Lung (tissue), 11 donors: ENCODE measurements at regions not wholly inside any gene's neighbourhood (a gene's known extent, or its start where the extent isn't known, plus 50 kb on each side); places are given as distances from the start of the nearest gene placed in this dataset.
"Not testable (repeated sequence)": the region's sequence is repeated elsewhere in the genome, so short reads cannot be mapped to it uniquely, and the experiment has no call there.

Experiments used
- ATAC-seq: fragments of 200-7000 bp; cut with Tn5 transposase; one replicate; pipeline ENCODE4 v1.9.1; 2020; ENCODE audit warnings: moderate number of reproducible peaks; ENCODE audit not compliant: insufficient read depth, low FRiP score
- DNase-seq, 3 donors: peaks; one replicate each; pipeline ENCODE4 v3.0.0-alpha.2; 2013 to 2017
- H3K27ac ChIP-seq, 2 donors: one replicate each; pipeline ENCODE4 v1.5.1; 2013; ENCODE audit warnings: mild to moderate bottlenecking in 2 of 2, moderate library complexity in 2 of 2, control low read depth in 1 of 2, inconsistent platforms in 1 of 2, low read depth in 1 of 2, low read length in 1 of 2
- H3K27me3 ChIP-seq, 3 donors: one replicate each; pipeline ENCODE4 v1.5.1; 2013; ENCODE audit warnings: low read length in 2 of 3; ENCODE audit not compliant: control insufficient read depth in 3 of 3, insufficient read depth in 3 of 3
- H3K36me3 ChIP-seq, 4 donors: one replicate each; pipeline ENCODE4 v1.5.1; 2013; ENCODE audit warnings: low read length in 4 of 4, mild to moderate bottlenecking in 1 of 4, moderate library complexity in 1 of 4; ENCODE audit not compliant: control insufficient read depth in 4 of 4, insufficient read depth in 4 of 4
- H3K4me1 ChIP-seq, 5 donors: one replicate each; pipeline ENCODE4 v1.5.1; 2013; ENCODE audit warnings: low read length in 5 of 5, mild to moderate bottlenecking in 2 of 5, moderate library complexity in 1 of 5; ENCODE audit not compliant: control insufficient read depth in 5 of 5, insufficient read depth in 5 of 5
- H3K4me3 ChIP-seq: one replicate; pipeline ENCODE4 v1.5.1; 2013; ENCODE audit warnings: mild to moderate bottlenecking, control low read depth, moderate library complexity
- H3K9ac ChIP-seq, 2 donors: one replicate each; pipeline ENCODE4 v1.5.1; 2013; ENCODE audit warnings: low read length in 2 of 2, control low read depth in 1 of 2; ENCODE audit not compliant: insufficient read depth in 1 of 2
- H3K9me3 ChIP-seq, 4 donors: one replicate each; pipeline ENCODE4 v1.5.1; 2013; ENCODE audit warnings: low read length in 3 of 4, mild to moderate bottlenecking in 1 of 4, moderate library complexity in 1 of 4; ENCODE audit not compliant: control insufficient read depth in 4 of 4, insufficient read depth in 3 of 4
- CTCF ChIP-seq: IDR thresholded peaks from 2 replicates; pipeline ENCODE4 v1.5.1; 2012; ENCODE audit warnings: mild to moderate bottlenecking; ENCODE audit errors: control extremely low read depth, extremely low read depth
- WGBS, 2 donors: extraction: QIAGEN DNeasy Blood & Tissue Kit; methylation state at CpG; one replicate each; pipeline ENCODE4 v1.1.7; 2013; 5-methylcytosine and 5-hydroxymethylcytosine counted together
- donor health status: control.
- donor health status: control.
- donor health status: Bipolar disorder and iron deficiency.
- donor health status: healthy.
- donor health status: DM: yes; HTN: yes; CAD: no.

GRCh38 chr5:96112123-96112670 lies 150.5 kb upstream of the ELL2 start:
- no peak overlapping the region for H3K9ac ChIP-seq
- H3K27ac ChIP-seq, result no peak overlapping the region
- no peaks in the 10 kb centered on the region for H3K36me3 ChIP-seq
- ATAC-seq (no peak), DNase-seq (no peak)
- 78 to 84% methylated on average over 1 of the region's 1 CpG for WGBS, 2 donors
- H3K27me3 ChIP-seq, result no peaks in the 10 kb centered on the region
- TF ChIP-seq CTCF, result no peak
- H3K4me3 ChIP-seq, result no peak overlapping the region
- H3K4me1 ChIP-seq, result peaks cover 0 to 3% (median 0%) of the 10 kb centered on the region in 5 donors
- H3K9me3 ChIP-seq, result no peaks in the 10 kb centered on the region

- no peaks in the 10 kb centered on the region for H3K36me3 ChIP-seq
- no peak for ATAC-seq
- no peak overlapping the region for H3K4me3 ChIP-seq
- H3K4me1 ChIP-seq, result peaks cover 0 to 3% (median 0%) of the 10 kb centered on the region in 5 donors
- no peaks in the 10 kb centered on the region for H3K27me3 ChIP-seq
- TF ChIP-seq CTCF, result no peak
- H3K27ac ChIP-seq, result no peak overlapping the region
- DNase-seq, result no peak
- no peaks in the 10 kb centered on the region for H3K9me3 ChIP-seq
- H3K9ac ChIP-seq, result no peak overlapping the region
- 86 to 92% methylated on average over 3 of the region's 3 CpGs for WGBS, 2 donors
These were observed 149.6 kb upstream of the ELL2 start for GRCh38 chr5:96111080-96111756.

GRCh38 chr5:96110300-96110699 lies 148.6 kb upstream of the ELL2 start:
- no peak overlapping the region for H3K9ac ChIP-seq
- no peak for TF ChIP-seq CTCF

GRCh38 chr5:96108629-96109028 lies 147.0 kb upstream of the ELL2 start:
- not testable (repeated sequence) for H3K27ac ChIP-seq, ATAC-seq, H3K36me3 ChIP-seq, H3K9me3 ChIP-seq, H3K4me3 ChIP-seq, H3K4me1 ChIP-seq, H3K27me3 ChIP-seq, H3K9ac ChIP-seq, DNase-seq
- WGBS, 2 donors, result 89 to 92% methylated on average over 10 of the region's 10 CpGs

More at GRCh38 chr5:96110300-96110699, 148.6 kb upstream of the ELL2 start:
- Histone ChIP-seq H3K27ac (no peak overlapping the region), H3K36me3 (no peaks in the 10 kb centered on the region), H3K9me3 (no peaks in the 10 kb centered on the region), H3K4me3 (no peak overlapping the region), H3K27me3 (no peaks in the 10 kb centered on the region), H3K4me1 (peaks cover 0 to 3% (median 0%) of the 10 kb centered on the region in 5 donors)
- no peak for DNase-seq
- ATAC-seq, result no peak

GRCh38 chr5:96103829-96104228 lies 142.2 kb upstream of the ELL2 start:
- ATAC-seq, H3K36me3 ChIP-seq, H3K27ac ChIP-seq, H3K4me3 ChIP-seq, DNase-seq, H3K27me3 ChIP-seq, H3K9me3 ChIP-seq, H3K4me1 ChIP-seq, H3K9ac ChIP-seq: not testable (repeated sequence)
- WGBS, 2 donors, result 90 to 97% methylated on average over 4 of the region's 4 CpGs
